Naive thymus-derived CD4-positive, alpha-beta T cell (primary cell): ENCODE measurements at regions not wholly inside any gene's neighbourhood (a gene's known extent, or its start where the extent isn't known, plus 50 kb on each side); places are given as distances from the start of the nearest gene placed in this dataset.

Source experiments
- ATAC-seq: fragments of 150-1000 bp; cut with Tn5 transposase; 2 replicates; pipeline ENCODE4 v1.10.0; 2021; ENCODE audit warnings: mild to moderate bottlenecking, moderate library complexity
- CTCF ChIA-PET: fragments of 350-600 bp; sonication (Branson Sonifier 250); formaldehyde crosslinking; loops from one replicate; lab custom pipeline; 2021; ENCODE audit warnings: antibody characterized with exemption; lab: Charles Lee
- POLR2A ChIA-PET: fragments of 350-600 bp; sonication (Branson Sonifier 250); formaldehyde crosslinking; loops from one replicate; lab custom pipeline; 2021; ENCODE audit warnings: antibody characterized with exemption, inconsistent platforms; lab: Charles Lee
- DNase-seq, 9 donors: peaks; one replicate each; pipeline versions ENCODE4 v3.0.0 to v3.0.0-alpha.2; 2020 to 2022; ENCODE audit warnings: mixed read lengths in 1 of 9
- H3K27ac ChIP-seq: one replicate; pipeline ENCODE4 v1.7.0; 2013; ENCODE audit warnings: mild to moderate bottlenecking, low read depth, low read length, moderate library complexity
- H3K27me3 ChIP-seq, 2 donors: one replicate each; pipeline ENCODE4 v1.7.0; 2013; ENCODE audit warnings: low read length in 2 of 2, mild to moderate bottlenecking in 2 of 2, moderate library complexity in 2 of 2; ENCODE audit not compliant: control insufficient read depth in 2 of 2, insufficient read depth in 2 of 2
- H3K36me3 ChIP-seq, 3 experiments: 1 replicate in 2 of 3; 2 replicates in 1 of 3; pipeline ENCODE4 v1.7.0; 2013; ENCODE audit warnings: low read length in 3 of 3, mild to moderate bottlenecking in 3 of 3, moderate library complexity in 1 of 3; ENCODE audit not compliant: insufficient read depth in 3 of 3, control insufficient read depth in 2 of 3
- H3K4me1 ChIP-seq, 2 donors: one replicate each; pipeline ENCODE4 v1.7.0; 2013; ENCODE audit warnings: low read length in 2 of 2, mild to moderate bottlenecking in 2 of 2, moderate library complexity in 1 of 2; ENCODE audit not compliant: control insufficient read depth in 2 of 2, insufficient read depth in 2 of 2
- H3K4me3 ChIP-seq: 2 replicates; pipeline ENCODE4 v1.7.0; 2013; ENCODE audit warnings: mild to moderate bottlenecking, low read length
- H3K9me3 ChIP-seq, 3 experiments: 1 replicate in 2 of 3; 2 replicates in 1 of 3; pipeline ENCODE4 v1.7.0; 2013; ENCODE audit warnings: low read length in 3 of 3; ENCODE audit not compliant: control insufficient read depth in 2 of 3
- H3K27ac Mint-ChIP-seq, 9 donors: one replicate each; pipeline ENCODE4 v1.8.0; 2020 to 2022; ENCODE audit warnings: mixed read lengths in 9 of 9, mild to moderate bottlenecking in 8 of 9, moderate library complexity in 5 of 9, inconsistent platforms in 2 of 9
- H3K27me3 Mint-ChIP-seq, 5 donors: one replicate each; pipeline ENCODE4 v1.8.0; 2021 to 2022; ENCODE audit warnings: mixed read lengths in 5 of 5, mild to moderate bottlenecking in 1 of 5
- H3K36me3 Mint-ChIP-seq, 5 donors: one replicate each; pipeline ENCODE4 v1.8.0; 2020 to 2022; ENCODE audit warnings: mixed read lengths in 5 of 5, mild to moderate bottlenecking in 3 of 5, inconsistent platforms in 1 of 5
- H3K4me1 Mint-ChIP-seq, 7 donors: one replicate each; pipeline ENCODE4 v1.8.0; 2020 to 2022; ENCODE audit warnings: mixed read lengths in 7 of 7, mild to moderate bottlenecking in 3 of 7, inconsistent platforms in 1 of 7
- H3K4me3 Mint-ChIP-seq, 10 donors: one replicate each; pipeline ENCODE4 v1.8.0; 2020 to 2022; ENCODE audit warnings: mild to moderate bottlenecking in 10 of 10, mixed read lengths in 10 of 10, moderate library complexity in 6 of 10, inconsistent platforms in 2 of 10
- H3K9me3 Mint-ChIP-seq, 11 donors: one replicate each; pipeline ENCODE4 v1.8.0; 2020 to 2022; ENCODE audit warnings: mixed read lengths in 11 of 11, mild to moderate bottlenecking in 4 of 11, inconsistent platforms in 1 of 11, moderate library complexity in 1 of 11
- intact Hi-C, 2 donors: fragments of 100-400 bp; cut with micrococcal nuclease; formaldehyde crosslinking; loops; one replicate each; pipeline ENCODE4 v1.15.1; 2023

GRCh38 chr10:14468023-14468441 is 137.3 kb upstream of the FRMD4A start:
- peaks cover 0 to 10% (median 0%) of the 10 kb centered on the region in 5 donors for H3K36me3 Mint-ChIP-seq
- no peak overlapping the region for H3K4me3 Mint-ChIP-seq
- POLR2A ChIA-PET, result no interaction called here
- Histone ChIP-seq H3K4me1 (no peaks in the 10 kb centered on the region), H3K27me3 (no peaks in the 10 kb centered on the region), H3K4me3 (no peak overlapping the region), H3K27ac (no peak overlapping the region), H3K9me3 (no peaks in the 10 kb centered on the region), H3K36me3 (no peaks in the 10 kb centered on the region)
- no peak for DNase-seq
- H3K4me1 Mint-ChIP-seq, result no peaks in the 10 kb centered on the region
- H3K27me3 Mint-ChIP-seq, result peaks cover 13 to 39% (median 21%) of the 10 kb centered on the region in 5 donors
- no peak overlapping the region for H3K27ac Mint-ChIP-seq
- ATAC-seq, result no peak
- CTCF ChIA-PET, result no interaction called here
- peaks cover 0 to 13% (median 4%) of the 10 kb centered on the region in 11 donors for H3K9me3 Mint-ChIP-seq
- intact Hi-C loops, result no loop called here

- Histone ChIP-seq H3K9me3 (no peaks in the 10 kb centered on the region), H3K4me3 (no peak overlapping the region), H3K27ac (no peak overlapping the region), H3K36me3 (no peaks in the 10 kb centered on the region), H3K27me3 (no peaks in the 10 kb centered on the region), H3K4me1 (no peaks in the 10 kb centered on the region)
- peaks cover 7 to 35% (median 17%) of the 10 kb centered on the region in 5 donors for H3K27me3 Mint-ChIP-seq
- H3K4me1 Mint-ChIP-seq, result no peaks in the 10 kb centered on the region
- intact Hi-C loops, result no loop called here
- POLR2A ChIA-PET, result no interaction called here
- ATAC-seq (no peak), DNase-seq (no peak)
- H3K4me3 Mint-ChIP-seq, result no peak overlapping the region
- CTCF ChIA-PET, result interaction anchor here (0.6 kb wide), 1 partner anchor 8 kb away, joined by 5 read pairs; no protein-coding TSS in a partner anchor
- H3K36me3 Mint-ChIP-seq, result peaks cover 0 to 10% (median 0%) of the 10 kb centered on the region in 5 donors
- H3K9me3 Mint-ChIP-seq, result peaks cover 0 to 19% (median 6%) of the 10 kb centered on the region in 11 donors
- peak overlapping the region in 1 of 9 donors; percentile 48 for H3K27ac Mint-ChIP-seq
Observed at GRCh38 chr10:14466257-14466656, 135.5 kb upstream of the FRMD4A start.

GRCh38 chr10:14460447-14460846 is 129.7 kb upstream of the FRMD4A start:
- peaks cover 0 to 15% (median 6%) of the 10 kb centered on the region in 5 donors for H3K27me3 Mint-ChIP-seq
- peaks cover 0 to 19% (median 8%) of the 10 kb centered on the region in 11 donors for H3K9me3 Mint-ChIP-seq
- CTCF ChIA-PET, result no interaction called here
- ATAC-seq, result no peak
- POLR2A ChIA-PET, result no interaction called here
- Histone ChIP-seq H3K9me3 (no peaks in the 10 kb centered on the region), H3K36me3 (no peaks in the 10 kb centered on the region), H3K4me1 (no peaks in the 10 kb centered on the region), H3K27ac (no peak overlapping the region), H3K4me3 (no peak overlapping the region), H3K27me3 (no peaks in the 10 kb centered on the region)
- H3K4me1 Mint-ChIP-seq, result no peaks in the 10 kb centered on the region
- H3K4me3 Mint-ChIP-seq, result no peak overlapping the region
- DNase-seq, result no peak
- intact Hi-C loops, result no loop called here
- no peak overlapping the region for H3K27ac Mint-ChIP-seq
- H3K36me3 Mint-ChIP-seq, result peaks cover 0 to 9% (median 4%) of the 10 kb centered on the region in 5 donors

- DNase-seq (no peak), ATAC-seq (no peak)
- ChIA-PET CTCF (no interaction called here), POLR2A (no interaction called here)
- Histone ChIP-seq H3K4me1 (no peaks in the 10 kb centered on the region), H3K36me3 (no peaks in the 10 kb centered on the region), H3K9me3 (no peaks in the 10 kb centered on the region), H3K27me3 (no peaks in the 10 kb centered on the region), H3K27ac (no peak overlapping the region), H3K4me3 (no peak overlapping the region)
- H3K36me3 Mint-ChIP-seq, result peaks cover 0 to 9% (median 4%) of the 10 kb centered on the region in 5 donors
- peaks cover 0 to 19% (median 8%) of the 10 kb centered on the region in 11 donors for H3K9me3 Mint-ChIP-seq
- peaks cover 0 to 15% (median 6%) of the 10 kb centered on the region in 5 donors for H3K27me3 Mint-ChIP-seq
- intact Hi-C loops, result no loop called here
- no peak overlapping the region for H3K27ac Mint-ChIP-seq
- no peaks in the 10 kb centered on the region for H3K4me1 Mint-ChIP-seq
- no peak overlapping the region for H3K4me3 Mint-ChIP-seq
Observed at GRCh38 chr10:14459665-14460064, 128.9 kb upstream of the FRMD4A start.

- H3K4me1 ChIP-seq, result no peaks in the 10 kb centered on the region
- H3K27ac ChIP-seq, result no peak overlapping the region
- H3K4me3 Mint-ChIP-seq, result no peak overlapping the region
- H3K9me3 Mint-ChIP-seq, result peaks cover 0 to 12% (median 3%) of the 10 kb centered on the region in 11 donors
- no peak overlapping the region for H3K27ac Mint-ChIP-seq
- no peaks in the 10 kb centered on the region for H3K27me3 ChIP-seq
- H3K36me3 ChIP-seq, result no peaks in the 10 kb centered on the region
- POLR2A ChIA-PET, result no interaction called here
- H3K4me1 Mint-ChIP-seq, result no peaks in the 10 kb centered on the region
- peaks cover 0 to 9% (median 0%) of the 10 kb centered on the region in 5 donors for H3K36me3 Mint-ChIP-seq
- intact Hi-C loops, result no loop called here
- H3K4me3 ChIP-seq, result no peak overlapping the region
- CTCF ChIA-PET, result no interaction called here
- no peak for DNase-seq
- H3K27me3 Mint-ChIP-seq, result peaks cover 0 to 13% (median 5%) of the 10 kb centered on the region in 5 donors
- no peak for ATAC-seq
- no peaks in the 10 kb centered on the region for H3K9me3 ChIP-seq
Observed at GRCh38 chr10:14456870-14457266, 126.1 kb upstream of the FRMD4A start.

- ChIA-PET CTCF (no interaction called here), POLR2A (no interaction called here)
- intact Hi-C loops, result no loop called here
- Histone ChIP-seq H3K4me1 (no peaks in the 10 kb centered on the region), H3K27me3 (no peaks in the 10 kb centered on the region), H3K4me3 (no peak overlapping the region), H3K9me3 (no peaks in the 10 kb centered on the region), H3K36me3 (no peaks in the 10 kb centered on the region), H3K27ac (no peak overlapping the region)
- ATAC-seq, result no peak
- Mint-ChIP-seq H3K9me3 (peaks cover 0 to 13% (median 2%) of the 10 kb centered on the region in 11 donors), H3K4me1 (no peaks in the 10 kb centered on the region), H3K27ac (no peak overlapping the region), H3K27me3 (peaks cover 0 to 10% (median 5%) of the 10 kb centered on the region in 5 donors), H3K4me3 (no peak overlapping the region), H3K36me3 (peaks cover 0 to 9% (median 0%) of the 10 kb centered on the region in 5 donors)
- DNase-seq, result no peak
Observed at GRCh38 chr10:14456218-14456869, 125.6 kb upstream of the FRMD4A start.

- Mint-ChIP-seq H3K9me3 (peaks cover 0 to 13% (median 2%) of the 10 kb centered on the region in 11 donors), H3K27me3 (peaks cover 0 to 8% (median 0%) of the 10 kb centered on the region in 5 donors), H3K36me3 (peaks cover 0 to 9% (median 0%) of the 10 kb centered on the region in 5 donors), H3K27ac (no peak overlapping the region), H3K4me3 (no peak overlapping the region), H3K4me1 (no peaks in the 10 kb centered on the region)
- no peak overlapping the region for H3K4me3 ChIP-seq
- no peaks in the 10 kb centered on the region for H3K4me1 ChIP-seq
- ATAC-seq (no peak), DNase-seq (no peak)
- CTCF ChIA-PET, result no interaction called here
- intact Hi-C loops, result no loop called here
- H3K27me3 ChIP-seq, result no peaks in the 10 kb centered on the region
- POLR2A ChIA-PET, result no interaction called here
- no peaks in the 10 kb centered on the region for H3K9me3 ChIP-seq
- no peak overlapping the region for H3K27ac ChIP-seq
- H3K36me3 ChIP-seq, result no peaks in the 10 kb centered on the region
Observed at GRCh38 chr10:14454629-14455028, 123.9 kb upstream of the FRMD4A start.
